GM06990 (cell line): ENCODE measurements at regions not wholly inside any gene's neighbourhood (a gene's known extent, or its start where the extent isn't known, plus 50 kb on each side); places are given as distances from the start of the nearest gene placed in this dataset.
"Not testable (repeated sequence)": the region's sequence is repeated elsewhere in the genome, so short reads cannot be mapped to it uniquely, and the experiment has no call there.

Experiments used
- DNase-seq: peaks from one replicate; pipeline ENCODE4 v3.0.0-alpha.2; 2011; ENCODE audit not compliant: insufficient read length; ENCODE audit errors: extremely low read depth
- H3K27me3 ChIP-seq: replicated peaks from 2 replicates; pipeline ENCODE4 v1.6.0; 2011; ENCODE audit warnings: low read length; ENCODE audit not compliant: control insufficient read depth, insufficient read depth
- H3K36me3 ChIP-seq: 2 replicates; pipeline ENCODE4 v1.5.1; 2011; ENCODE audit warnings: low read length; ENCODE audit not compliant: control insufficient read depth, insufficient read depth
- H3K4me3 ChIP-seq: replicated peaks from 2 replicates; pipeline ENCODE4 v1.5.1; 2011; ENCODE audit warnings: low read depth, mild to moderate bottlenecking, control low read depth, low read length
- TF ChIP-seq, protein P1 (sequence below): IDR thresholded peaks from 2 replicates; pipeline ENCODE4 v1.5.1; 2011; ENCODE audit warnings: low read length, control low read depth, mild to moderate bottlenecking, inconsistent platforms; ENCODE audit not compliant: insufficient read depth, poor library complexity, severe bottlenecking

DNA sequence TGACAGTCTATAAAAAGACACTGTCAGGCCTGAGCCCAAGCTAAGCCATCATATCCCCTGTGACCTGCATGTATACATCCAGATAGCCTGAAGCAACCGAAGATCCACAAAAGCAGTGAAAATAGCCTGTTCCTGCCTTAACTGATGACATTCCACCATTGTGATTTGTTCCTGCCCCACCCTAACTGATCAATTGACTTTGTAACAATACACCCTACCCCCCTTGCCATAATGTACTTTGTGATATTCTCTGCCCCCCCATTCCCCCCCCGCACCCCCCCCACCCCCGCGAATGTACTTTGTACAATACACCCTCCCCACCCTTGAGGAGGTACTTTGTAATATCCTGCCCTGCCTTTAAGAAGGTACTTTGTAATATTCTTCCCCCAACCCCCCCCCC is 82.2 kb upstream of the MED13 start:
- Histone ChIP-seq H3K4me3 (no peak overlapping the region), H3K27me3 (no peaks in the 10 kb centered on the region), H3K36me3 (no peaks in the 10 kb centered on the region)
- TF ChIP-seq, protein P1, sequence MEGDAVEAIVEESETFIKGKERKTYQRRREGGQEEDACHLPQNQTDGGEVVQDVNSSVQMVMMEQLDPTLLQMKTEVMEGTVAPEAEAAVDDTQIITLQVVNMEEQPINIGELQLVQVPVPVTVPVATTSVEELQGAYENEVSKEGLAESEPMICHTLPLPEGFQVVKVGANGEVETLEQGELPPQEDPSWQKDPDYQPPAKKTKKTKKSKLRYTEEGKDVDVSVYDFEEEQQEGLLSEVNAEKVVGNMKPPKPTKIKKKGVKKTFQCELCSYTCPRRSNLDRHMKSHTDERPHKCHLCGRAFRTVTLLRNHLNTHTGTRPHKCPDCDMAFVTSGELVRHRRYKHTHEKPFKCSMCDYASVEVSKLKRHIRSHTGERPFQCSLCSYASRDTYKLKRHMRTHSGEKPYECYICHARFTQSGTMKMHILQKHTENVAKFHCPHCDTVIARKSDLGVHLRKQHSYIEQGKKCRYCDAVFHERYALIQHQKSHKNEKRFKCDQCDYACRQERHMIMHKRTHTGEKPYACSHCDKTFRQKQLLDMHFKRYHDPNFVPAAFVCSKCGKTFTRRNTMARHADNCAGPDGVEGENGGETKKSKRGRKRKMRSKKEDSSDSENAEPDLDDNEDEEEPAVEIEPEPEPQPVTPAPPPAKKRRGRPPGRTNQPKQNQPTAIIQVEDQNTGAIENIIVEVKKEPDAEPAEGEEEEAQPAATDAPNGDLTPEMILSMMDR: no peak
- no peak for DNase-seq

DNA sequence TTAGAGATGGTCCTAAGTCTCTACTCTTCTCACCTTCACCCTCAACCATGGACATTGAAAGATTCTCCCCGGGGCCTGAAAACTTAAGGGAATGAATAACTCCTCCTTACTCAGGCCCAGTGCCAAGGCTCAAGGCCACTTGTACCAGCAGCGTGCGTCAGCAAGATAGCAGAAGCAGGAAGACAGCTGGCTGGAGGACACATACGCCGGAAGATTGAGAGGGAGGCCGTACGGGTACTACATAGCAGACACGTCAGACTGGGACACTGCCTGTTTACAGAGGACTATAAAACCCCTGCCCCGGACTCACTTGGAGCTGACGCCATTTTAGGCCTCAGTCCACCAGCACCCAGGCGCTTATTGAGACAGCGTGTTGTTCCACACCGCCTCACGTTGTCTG is 75.8 kb upstream of the MED13 start:
- Histone ChIP-seq H3K4me3 (no peak overlapping the region), H3K36me3 (no peaks in the 10 kb centered on the region), H3K27me3 (no peaks in the 10 kb centered on the region; the same call in 1 of the 2 replicates)
- DNase-seq: no peak
- TF ChIP-seq, protein P1: no peak

DNA sequence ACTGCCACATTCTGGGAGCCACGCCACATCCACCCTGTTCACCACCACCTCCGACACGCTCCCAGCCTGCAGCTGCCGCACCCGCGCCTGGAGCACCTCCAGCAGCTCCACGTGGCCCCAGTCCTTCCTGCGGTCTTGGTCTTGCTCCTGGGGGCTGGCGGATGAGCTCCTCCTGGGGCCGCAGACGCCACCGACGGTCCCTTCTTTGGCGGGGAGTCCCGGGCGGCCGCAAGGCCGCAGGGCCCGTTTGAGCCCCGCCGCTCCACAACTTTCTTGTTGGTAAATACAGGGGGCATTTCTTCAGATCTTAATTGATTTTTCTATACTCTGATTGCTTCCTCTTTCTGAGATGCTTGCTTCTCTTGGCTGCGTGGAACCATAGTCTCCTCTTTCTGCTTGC is 75.3 kb upstream of the MED13 start:
- no peak for DNase-seq
- H3K4me3 ChIP-seq: no peak overlapping the region
- TF ChIP-seq, protein P1: no peak
- H3K27me3 ChIP-seq: no peaks in the 10 kb centered on the region; the same call in 1 of the 2 replicates
- no peaks in the 10 kb centered on the region for H3K36me3 ChIP-seq

DNA sequence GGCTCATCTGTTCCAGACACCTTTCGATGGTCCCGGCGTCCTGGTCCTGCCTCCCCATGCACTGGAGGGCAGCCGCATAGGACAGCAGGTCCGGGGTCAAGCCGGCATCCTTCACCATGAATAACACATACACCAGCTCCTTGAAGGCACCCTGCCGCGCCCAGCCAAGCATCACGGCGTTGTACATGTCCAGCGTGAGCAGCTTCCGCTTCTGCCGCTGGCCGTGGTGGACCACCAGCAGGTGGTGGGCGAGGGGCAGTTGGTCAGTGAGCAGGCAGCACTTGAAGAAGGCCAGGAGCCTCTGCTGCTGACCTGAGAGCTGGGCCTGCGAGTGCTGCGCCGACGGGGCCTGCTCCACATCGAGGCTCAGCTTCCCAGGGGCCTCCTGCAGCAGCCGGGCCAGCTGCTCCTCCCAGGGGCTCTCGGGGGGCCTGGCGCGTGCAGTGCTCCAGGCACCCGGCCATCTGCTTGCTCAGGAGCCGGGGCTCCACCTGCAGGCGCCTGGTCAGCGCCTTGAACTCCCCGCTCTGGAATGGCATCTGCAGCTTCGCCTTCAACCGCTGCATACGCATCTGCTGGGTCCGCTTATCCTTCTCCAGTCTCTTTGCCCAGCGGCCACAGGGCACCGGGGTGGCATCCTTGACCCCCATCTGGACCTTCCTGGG is 74.7 kb upstream of the MED13 start:
- H3K36me3 ChIP-seq, H3K27me3 ChIP-seq, DNase-seq, H3K4me3 ChIP-seq: not testable (repeated sequence)

DNA sequence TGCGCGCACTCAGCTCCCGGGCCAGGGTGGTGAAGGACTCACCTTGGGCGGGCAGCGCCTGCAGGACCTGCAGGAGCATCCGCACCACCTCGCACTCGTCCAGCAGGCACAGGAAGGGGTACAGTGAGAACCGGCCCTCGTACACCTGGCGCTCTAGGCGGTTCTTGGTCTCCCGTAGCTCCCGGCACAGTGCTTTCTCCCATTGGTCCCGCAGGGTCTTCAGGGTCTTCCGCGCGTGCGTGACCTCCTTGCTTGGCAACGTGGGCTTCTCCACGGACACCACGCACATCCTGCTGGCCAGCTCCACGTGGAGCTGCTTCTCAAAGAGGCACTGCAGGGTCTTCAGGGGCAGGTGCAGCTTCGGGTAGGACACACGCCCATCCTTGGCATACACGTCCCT is 74.1 kb upstream of the MED13 start:
- no peak overlapping the region for H3K4me3 ChIP-seq
- no peaks in the 10 kb centered on the region; the same call in 1 of the 2 replicates for H3K27me3 ChIP-seq
- DNase-seq: no peak
- TF ChIP-seq, protein P1: no peak
- no peaks in the 10 kb centered on the region for H3K36me3 ChIP-seq

DNA sequence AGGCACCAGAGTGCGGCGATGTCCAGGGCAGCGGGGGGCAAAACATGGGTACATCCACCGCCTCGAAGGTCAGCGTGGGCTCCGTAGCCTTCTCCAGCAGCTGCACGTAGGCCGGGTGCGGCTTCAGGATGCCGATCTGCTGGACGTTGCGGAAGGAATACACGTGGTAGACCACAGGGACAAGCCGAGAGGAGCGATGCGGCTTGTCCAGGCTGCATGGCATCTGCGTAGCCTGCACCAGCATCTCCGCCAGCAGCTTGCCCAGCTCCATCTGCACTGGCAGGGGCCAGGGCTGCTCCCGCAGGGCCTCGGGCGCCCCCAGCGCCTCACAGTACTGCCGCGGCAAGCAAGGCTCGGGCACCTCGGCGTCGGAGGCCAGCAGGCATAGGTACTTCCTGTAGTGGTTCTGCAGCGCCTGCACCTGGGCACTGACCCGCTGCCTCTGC is 73.6 kb upstream of the MED13 start:
- H3K36me3 ChIP-seq, H3K4me3 ChIP-seq, DNase-seq, H3K27me3 ChIP-seq: not testable (repeated sequence)

DNA sequence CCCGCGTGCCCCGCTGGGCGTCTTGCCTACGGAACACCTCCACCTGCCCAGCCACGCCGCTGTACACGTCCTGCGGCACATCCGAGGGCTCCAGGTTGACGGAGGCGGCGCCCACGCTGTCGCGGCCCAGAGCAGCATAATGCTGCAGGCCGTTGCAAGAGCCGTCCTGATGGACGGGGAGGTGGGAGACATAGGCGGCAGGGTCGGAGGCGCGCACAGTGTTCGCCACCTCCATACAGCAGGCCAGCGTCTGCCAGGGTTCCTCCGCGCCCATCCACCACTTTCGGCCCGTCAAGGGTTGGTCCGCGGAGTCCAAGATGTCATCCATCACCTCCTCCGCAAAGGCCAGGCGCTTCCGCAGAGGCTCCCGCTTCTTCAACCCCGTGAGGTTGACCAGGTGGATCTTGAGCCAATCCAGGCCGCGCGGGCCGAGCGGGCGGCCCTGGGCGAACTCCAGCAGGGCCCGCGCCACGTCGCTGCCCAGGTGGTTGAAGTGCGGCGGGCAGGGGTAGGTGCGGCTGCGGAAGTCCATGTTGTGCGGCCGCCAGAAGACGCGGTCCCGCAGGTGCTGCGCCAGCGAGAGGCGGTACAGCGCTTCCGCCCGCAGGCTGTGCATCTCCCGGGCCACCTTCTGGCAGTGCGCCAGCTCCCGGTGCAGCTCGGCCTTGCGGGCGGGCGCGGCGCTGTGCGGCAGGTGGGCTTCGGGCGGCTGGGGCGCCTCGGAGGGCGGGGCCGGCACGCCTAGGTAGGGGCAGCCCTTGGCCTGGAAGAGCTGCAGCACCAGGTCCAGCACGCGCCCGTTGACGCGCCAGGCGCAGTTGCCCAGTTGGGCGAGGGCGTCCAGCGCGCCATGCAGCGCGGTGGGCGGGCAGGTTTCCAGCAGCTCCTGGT is 72.9 kb upstream of the MED13 start:
- not testable (repeated sequence) for H3K36me3 ChIP-seq, H3K4me3 ChIP-seq, H3K27me3 ChIP-seq, DNase-seq

DNA sequence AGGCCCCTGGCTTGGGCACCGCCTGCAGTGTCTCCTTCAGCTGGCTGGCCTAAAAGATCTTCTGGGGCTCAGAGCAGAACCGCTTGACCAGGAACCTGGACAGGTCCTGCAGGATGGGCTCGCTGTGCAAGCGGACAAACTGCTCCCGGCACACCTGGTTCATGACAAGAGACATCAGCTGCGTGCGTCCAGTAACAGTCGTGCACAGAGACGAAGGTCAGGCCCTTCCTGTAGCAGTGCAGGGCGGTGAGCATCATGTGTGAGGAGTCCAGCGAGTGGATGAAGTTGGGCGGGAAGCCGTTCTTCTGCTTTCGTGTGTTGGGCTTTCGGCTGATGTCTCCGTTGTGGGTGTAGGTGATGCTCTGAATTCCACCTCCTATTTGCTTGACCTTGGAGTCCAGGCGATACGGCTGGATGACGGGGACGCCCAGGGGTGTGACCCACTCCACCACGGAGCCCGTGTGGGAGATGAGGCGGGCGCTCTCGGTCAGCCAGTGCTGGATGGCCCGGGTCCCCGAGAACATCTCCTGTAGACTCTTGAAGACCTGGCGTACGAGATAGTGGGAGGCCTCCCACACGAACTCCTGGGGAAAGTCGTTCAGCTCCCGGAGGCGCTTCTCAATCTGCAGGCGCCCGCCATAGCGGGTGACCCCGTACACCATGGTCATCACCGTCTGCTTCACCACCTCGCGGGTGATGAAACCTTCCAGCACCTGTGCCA is 72.1 kb upstream of the MED13 start:
- H3K36me3 ChIP-seq, H3K27me3 ChIP-seq, H3K4me3 ChIP-seq, DNase-seq: not testable (repeated sequence)
